ENCODE measurements at regions not wholly inside any gene's neighbourhood (a gene's known extent, or its start where the extent isn't known, plus 50 kb on each side); places are given as distances from the start of the nearest gene placed in this dataset.

DNA sequence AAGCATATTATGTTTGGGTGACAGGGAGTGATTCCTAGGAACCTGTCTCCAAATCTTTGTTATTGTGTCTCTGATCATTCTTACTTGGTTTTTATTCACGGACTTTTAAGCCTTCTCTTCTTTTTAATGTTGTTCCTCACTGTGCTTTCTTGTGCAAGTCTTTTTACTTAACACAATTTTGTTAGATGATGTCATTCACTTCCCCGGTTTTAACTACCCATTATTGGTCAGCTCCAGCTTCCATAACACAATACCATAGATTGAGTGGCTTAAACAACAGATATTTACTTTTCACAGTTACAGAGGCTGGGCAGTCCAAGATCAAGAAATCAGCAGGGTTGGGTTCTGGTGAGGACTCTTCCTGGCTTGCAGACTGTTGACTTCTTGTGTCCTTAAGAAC is 436.3 kb upstream of the CBLB start:
- TF ChIP-seq EZH2 (IDR thresholded peaks at IDR 0.05; ENCODE audit: borderline replicate concordance, low read depth, low read length, severe bottlenecking): no peak
- TF ChIP-seq, protein P1, sequence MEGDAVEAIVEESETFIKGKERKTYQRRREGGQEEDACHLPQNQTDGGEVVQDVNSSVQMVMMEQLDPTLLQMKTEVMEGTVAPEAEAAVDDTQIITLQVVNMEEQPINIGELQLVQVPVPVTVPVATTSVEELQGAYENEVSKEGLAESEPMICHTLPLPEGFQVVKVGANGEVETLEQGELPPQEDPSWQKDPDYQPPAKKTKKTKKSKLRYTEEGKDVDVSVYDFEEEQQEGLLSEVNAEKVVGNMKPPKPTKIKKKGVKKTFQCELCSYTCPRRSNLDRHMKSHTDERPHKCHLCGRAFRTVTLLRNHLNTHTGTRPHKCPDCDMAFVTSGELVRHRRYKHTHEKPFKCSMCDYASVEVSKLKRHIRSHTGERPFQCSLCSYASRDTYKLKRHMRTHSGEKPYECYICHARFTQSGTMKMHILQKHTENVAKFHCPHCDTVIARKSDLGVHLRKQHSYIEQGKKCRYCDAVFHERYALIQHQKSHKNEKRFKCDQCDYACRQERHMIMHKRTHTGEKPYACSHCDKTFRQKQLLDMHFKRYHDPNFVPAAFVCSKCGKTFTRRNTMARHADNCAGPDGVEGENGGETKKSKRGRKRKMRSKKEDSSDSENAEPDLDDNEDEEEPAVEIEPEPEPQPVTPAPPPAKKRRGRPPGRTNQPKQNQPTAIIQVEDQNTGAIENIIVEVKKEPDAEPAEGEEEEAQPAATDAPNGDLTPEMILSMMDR (IDR thresholded peaks at IDR 0.05; ENCODE audit: borderline replicate concordance, extremely low read depth, low read length, poor library complexity, severe bottlenecking): no peak
